ENCODE measurements at regions not wholly inside any gene's neighbourhood (a gene's known extent, or its start where the extent isn't known, plus 50 kb on each side); places are given as distances from the start of the nearest gene placed in this dataset.

- TF ChIP-seq EZH2phosphoT487 (IDR thresholded peaks at IDR 0.05; ENCODE audit: borderline replicate concordance, low read depth, low read length), result no peak
- TF ChIP-seq, protein P1, sequence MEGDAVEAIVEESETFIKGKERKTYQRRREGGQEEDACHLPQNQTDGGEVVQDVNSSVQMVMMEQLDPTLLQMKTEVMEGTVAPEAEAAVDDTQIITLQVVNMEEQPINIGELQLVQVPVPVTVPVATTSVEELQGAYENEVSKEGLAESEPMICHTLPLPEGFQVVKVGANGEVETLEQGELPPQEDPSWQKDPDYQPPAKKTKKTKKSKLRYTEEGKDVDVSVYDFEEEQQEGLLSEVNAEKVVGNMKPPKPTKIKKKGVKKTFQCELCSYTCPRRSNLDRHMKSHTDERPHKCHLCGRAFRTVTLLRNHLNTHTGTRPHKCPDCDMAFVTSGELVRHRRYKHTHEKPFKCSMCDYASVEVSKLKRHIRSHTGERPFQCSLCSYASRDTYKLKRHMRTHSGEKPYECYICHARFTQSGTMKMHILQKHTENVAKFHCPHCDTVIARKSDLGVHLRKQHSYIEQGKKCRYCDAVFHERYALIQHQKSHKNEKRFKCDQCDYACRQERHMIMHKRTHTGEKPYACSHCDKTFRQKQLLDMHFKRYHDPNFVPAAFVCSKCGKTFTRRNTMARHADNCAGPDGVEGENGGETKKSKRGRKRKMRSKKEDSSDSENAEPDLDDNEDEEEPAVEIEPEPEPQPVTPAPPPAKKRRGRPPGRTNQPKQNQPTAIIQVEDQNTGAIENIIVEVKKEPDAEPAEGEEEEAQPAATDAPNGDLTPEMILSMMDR (conservative IDR thresholded peaks at IDR 0.05; ENCODE audit: low read length), result no peak
- DNase-seq (ENCODE audit: low spot score), result no peak
- Histone ChIP-seq H4K20me1 (ENCODE audit: insufficient read depth, low read length) (no peaks in the 10 kb centered on the region), H3K36me3 (ENCODE audit: insufficient read depth, low read length) (no peaks in the 10 kb centered on the region), H2AFZ (ENCODE audit: low read length) (no peak overlapping the region), H3K9me3 (ENCODE audit: low read length) (no peaks in the 10 kb centered on the region), H3K4me2 (ENCODE audit: low read length) (no peak overlapping the region), H3K9me2 (ENCODE audit: insufficient read depth, low read length) (no peaks in the 10 kb centered on the region), H3K4me1 (ENCODE audit: insufficient read depth, low read length, poor library complexity, severe bottlenecking) (no peaks in the 10 kb centered on the region), H3K4me3 (ENCODE audit: low read depth, low read length, poor library complexity, severe bottlenecking) (no peak overlapping the region), H3K79me2 (ENCODE audit: insufficient read depth, low read depth, low read length) (no peaks in the 10 kb centered on the region), H3K27ac (ENCODE audit: low read depth, low read length, poor library complexity, severe bottlenecking) (no peak overlapping the region)
- ChIA-PET POLR2A (no interaction called here), CTCF (ENCODE audit: unreplicated experiment) (no interaction called here)
- no TSS peak for BruUV-seq (replicated peaks)
- intact Hi-C loops (cut with micrococcal nuclease; ENCODE audit: unreplicated experiment), result no loop called here
Observed at GRCh38 chr22:44389926-44390612, 77.3 kb upstream of the SHISAL1 start.

DNA sequence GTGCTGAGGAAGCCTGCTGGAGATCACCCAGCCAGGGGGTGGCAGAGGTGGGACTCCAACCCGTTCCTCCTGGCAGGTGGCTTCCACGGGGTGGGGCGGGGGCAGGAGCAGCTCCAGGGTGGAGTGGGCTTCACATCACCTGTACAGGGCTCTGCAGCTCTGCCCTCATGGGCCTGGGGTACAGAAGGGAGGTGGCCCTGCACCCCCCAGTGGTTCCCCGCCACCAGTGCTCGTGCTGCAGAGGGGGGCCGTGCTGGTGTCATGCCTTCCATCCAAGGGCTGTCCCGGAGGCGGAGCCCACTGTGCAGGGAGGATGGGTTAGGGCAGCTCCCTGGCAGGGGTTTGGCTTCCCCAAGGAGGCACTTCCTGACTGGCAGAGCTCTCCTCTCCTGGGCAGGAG, 76.4 kb upstream of the SHISAL1 start:
- no peak overlapping the region for H2AFZ ChIP-seq (ENCODE audit: low read length)
- CTCF ChIA-PET (ENCODE audit: unreplicated experiment), result no interaction called here
- intact Hi-C loops (cut with micrococcal nuclease; ENCODE audit: unreplicated experiment), result no loop called here
- H3K27ac ChIP-seq (ENCODE audit: low read depth, low read length, poor library complexity, severe bottlenecking), result no peak overlapping the region
- H3K36me3 ChIP-seq (ENCODE audit: insufficient read depth, low read length), result no peaks in the 10 kb centered on the region
- no peak overlapping the region for H3K4me2 ChIP-seq (ENCODE audit: low read length)
- DNase-seq (ENCODE audit: low spot score), result no peak
- TF ChIP-seq EZH2phosphoT487 (IDR thresholded peaks at IDR 0.05; ENCODE audit: borderline replicate concordance, low read depth, low read length), result no peak
- TF ChIP-seq, protein P1 (conservative IDR thresholded peaks at IDR 0.05; ENCODE audit: low read length), result no peak
- POLR2A ChIA-PET, result no interaction called here
- H3K9me2 ChIP-seq (ENCODE audit: insufficient read depth, low read length), result no peaks in the 10 kb centered on the region
- no peaks in the 10 kb centered on the region for H3K9me3 ChIP-seq (ENCODE audit: low read length)
- BruUV-seq (replicated peaks), result no TSS peak
- no peak overlapping the region for H3K4me3 ChIP-seq (ENCODE audit: low read depth, low read length, poor library complexity, severe bottlenecking)
- H3K79me2 ChIP-seq (ENCODE audit: insufficient read depth, low read depth, low read length), result no peaks in the 10 kb centered on the region
- no peaks in the 10 kb centered on the region for H3K4me1 ChIP-seq (ENCODE audit: insufficient read depth, low read length, poor library complexity, severe bottlenecking)
- H4K20me1 ChIP-seq (ENCODE audit: insufficient read depth, low read length), result no peaks in the 10 kb centered on the region

- no peak overlapping the region for H3K4me2 ChIP-seq (ENCODE audit: low read length)
- no peaks in the 10 kb centered on the region for H3K9me3 ChIP-seq (ENCODE audit: low read length)
- no peak overlapping the region for H2AFZ ChIP-seq (ENCODE audit: low read length)
- intact Hi-C loops (cut with micrococcal nuclease; ENCODE audit: unreplicated experiment), result no loop called here
- no peaks in the 10 kb centered on the region for H3K9me2 ChIP-seq (ENCODE audit: insufficient read depth, low read length)
- CTCF ChIA-PET (ENCODE audit: unreplicated experiment), result no interaction called here
- H4K20me1 ChIP-seq (ENCODE audit: insufficient read depth, low read length), result no peaks in the 10 kb centered on the region
- no peak overlapping the region for H3K4me3 ChIP-seq (ENCODE audit: low read depth, low read length, poor library complexity, severe bottlenecking)
- H3K27ac ChIP-seq (ENCODE audit: low read depth, low read length, poor library complexity, severe bottlenecking), result no peak overlapping the region
- H3K79me2 ChIP-seq (ENCODE audit: insufficient read depth, low read depth, low read length), result no peaks in the 10 kb centered on the region
- no peak for DNase-seq (ENCODE audit: low spot score)
- POLR2A ChIA-PET, result no interaction called here
- no peak for TF ChIP-seq EZH2phosphoT487 (IDR thresholded peaks at IDR 0.05; ENCODE audit: borderline replicate concordance, low read depth, low read length)
- TF ChIP-seq, protein P1 (conservative IDR thresholded peaks at IDR 0.05; ENCODE audit: low read length), result no peak
- no peaks in the 10 kb centered on the region for H3K4me1 ChIP-seq (ENCODE audit: insufficient read depth, low read length, poor library complexity, severe bottlenecking)
- H3K36me3 ChIP-seq (ENCODE audit: insufficient read depth, low read length), result no peaks in the 10 kb centered on the region
- BruUV-seq (replicated peaks), result no TSS peak
Observed at GRCh38 chr22:44387486-44387885, 74.7 kb upstream of the SHISAL1 start.

Measured in OCI-LY7 (cell line).